HG03571 (cell line): ENCODE measurements at regions not wholly inside any gene's neighbourhood (a gene's known extent, or its start where the extent isn't known, plus 50 kb on each side); places are given as distances from the start of the nearest gene placed in this dataset.

Source experiments
- ATAC-seq: cut with Tn5 transposase; IDR thresholded peaks from one replicate; pipeline ENCODE4 v1.9.1; 2021; ENCODE audit not compliant: unreplicated experiment

DNA sequence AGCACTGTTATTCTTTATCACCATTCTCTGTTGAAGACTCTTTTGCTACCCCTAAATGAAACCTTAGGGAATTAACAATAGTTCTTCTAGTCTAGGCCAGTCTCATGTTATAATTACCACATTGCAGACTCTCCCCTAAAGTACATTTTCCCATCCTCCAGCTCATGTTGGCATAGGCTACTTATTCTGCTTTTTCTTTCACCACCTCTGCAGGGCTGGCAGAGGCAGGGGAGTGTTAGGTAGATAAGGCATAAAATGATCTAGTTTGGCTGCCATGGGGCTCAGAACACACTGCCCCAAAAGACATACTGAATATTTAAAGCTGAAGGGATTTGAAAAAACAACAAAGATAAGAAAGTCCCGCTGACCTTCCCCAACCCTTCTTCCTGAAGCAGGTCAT is 82.7 kb upstream of the RFC3 start:
- ATAC-seq: no peak

DNA sequence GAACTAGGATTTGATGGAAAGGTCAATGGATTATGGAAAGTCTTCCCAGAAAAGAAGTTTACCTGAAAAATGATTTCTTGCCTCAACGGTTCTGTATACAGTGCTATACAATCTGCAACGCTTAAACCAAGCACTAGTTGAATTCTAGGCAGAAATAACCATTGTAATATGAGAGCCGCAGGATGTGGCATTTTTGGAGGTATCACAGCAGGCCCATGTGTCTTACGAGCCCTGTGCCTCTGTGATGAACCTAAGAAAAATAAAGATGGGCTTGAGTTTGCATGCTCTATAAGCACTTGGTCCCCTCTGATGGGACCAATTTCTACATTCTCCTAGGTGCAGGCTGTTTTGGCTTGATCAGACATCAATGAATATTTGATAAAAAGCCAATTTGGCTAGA is 78.7 kb upstream of the RFC3 start:
- no peak for ATAC-seq

DNA sequence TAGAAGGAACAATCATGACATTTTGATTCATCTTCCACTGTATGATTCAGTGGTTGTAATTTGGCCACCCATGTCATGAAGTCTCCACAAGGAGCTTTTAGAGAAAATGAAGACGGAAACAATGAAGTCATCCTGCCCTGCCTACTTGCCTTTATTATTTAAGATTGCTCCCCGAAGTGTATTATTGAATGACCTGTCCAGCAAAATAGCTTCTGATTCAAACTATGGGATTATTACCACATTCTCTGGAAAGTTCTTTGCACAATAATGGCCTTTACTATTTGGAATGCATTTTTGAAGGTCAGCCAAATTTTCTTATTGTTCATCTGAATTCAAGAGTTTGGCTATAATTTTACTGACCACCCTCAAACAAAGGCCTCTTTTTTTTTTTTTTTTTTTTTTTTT is 77.8 kb upstream of the RFC3 start:
- no peak for ATAC-seq

DNA sequence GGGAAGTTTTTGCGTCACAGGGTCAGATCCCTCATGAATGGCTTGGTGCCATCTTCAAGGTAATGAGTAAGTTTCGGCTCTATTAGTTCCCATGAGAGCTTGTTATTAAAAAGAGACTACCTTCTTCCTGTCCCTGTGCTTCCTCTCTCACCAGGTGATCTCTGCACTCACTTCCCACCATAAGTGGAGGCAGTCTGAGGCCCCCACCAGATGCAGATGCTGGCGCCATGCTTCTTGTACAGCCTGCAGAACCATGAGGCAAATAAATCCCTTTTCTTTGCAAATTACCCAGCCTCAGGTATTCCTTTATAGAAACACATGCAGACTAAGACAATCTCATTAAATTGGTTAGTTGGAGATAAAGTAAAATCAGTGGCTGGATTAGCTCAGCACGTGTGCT is 75.6 kb upstream of the RFC3 start:
- no peak for ATAC-seq

DNA sequence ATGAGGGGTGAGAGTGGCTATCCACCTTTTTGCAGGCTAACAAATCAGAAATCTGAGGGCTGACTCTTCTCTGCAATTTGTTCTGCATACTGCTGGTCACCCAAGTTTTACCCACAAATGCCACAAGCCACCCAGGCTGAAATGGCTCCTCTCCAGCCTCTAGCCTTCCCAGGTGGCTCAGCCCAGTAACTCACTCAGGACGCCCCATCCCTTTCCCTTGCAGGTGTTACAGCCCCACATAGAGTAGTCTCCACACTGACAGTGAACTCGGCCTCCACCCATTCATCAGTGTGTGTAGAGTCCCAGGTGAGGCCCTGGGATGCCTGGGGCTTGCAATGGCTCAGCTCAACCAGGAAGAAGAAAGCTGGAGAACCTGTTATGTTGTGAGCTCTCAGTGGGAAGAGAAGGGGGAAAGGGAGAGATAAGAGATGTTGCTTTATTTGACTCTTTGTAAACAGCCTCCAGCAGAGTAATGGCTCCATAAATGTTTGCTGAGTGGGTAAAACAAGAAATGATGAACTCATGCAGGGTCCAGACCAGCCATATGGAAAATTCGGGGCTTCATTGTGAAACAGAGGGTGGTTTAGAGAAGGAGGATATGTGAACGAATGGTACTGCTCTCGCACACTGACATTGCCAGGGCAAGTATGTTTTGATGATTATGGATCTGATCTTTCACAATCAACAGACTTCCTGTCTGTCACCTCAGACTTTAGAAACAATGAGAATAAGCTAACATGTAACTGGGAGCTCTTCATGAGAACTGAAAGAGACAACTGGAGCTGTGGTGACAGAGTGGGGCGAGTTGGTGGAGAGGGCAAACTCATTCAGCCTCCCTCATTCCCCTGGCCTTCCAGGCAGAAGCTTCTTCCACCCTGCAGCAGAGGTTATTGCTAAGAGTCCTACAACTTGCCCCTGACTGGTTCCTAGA is 74.2 kb upstream of the RFC3 start:
- peak; percentile 79 for ATAC-seq

DNA sequence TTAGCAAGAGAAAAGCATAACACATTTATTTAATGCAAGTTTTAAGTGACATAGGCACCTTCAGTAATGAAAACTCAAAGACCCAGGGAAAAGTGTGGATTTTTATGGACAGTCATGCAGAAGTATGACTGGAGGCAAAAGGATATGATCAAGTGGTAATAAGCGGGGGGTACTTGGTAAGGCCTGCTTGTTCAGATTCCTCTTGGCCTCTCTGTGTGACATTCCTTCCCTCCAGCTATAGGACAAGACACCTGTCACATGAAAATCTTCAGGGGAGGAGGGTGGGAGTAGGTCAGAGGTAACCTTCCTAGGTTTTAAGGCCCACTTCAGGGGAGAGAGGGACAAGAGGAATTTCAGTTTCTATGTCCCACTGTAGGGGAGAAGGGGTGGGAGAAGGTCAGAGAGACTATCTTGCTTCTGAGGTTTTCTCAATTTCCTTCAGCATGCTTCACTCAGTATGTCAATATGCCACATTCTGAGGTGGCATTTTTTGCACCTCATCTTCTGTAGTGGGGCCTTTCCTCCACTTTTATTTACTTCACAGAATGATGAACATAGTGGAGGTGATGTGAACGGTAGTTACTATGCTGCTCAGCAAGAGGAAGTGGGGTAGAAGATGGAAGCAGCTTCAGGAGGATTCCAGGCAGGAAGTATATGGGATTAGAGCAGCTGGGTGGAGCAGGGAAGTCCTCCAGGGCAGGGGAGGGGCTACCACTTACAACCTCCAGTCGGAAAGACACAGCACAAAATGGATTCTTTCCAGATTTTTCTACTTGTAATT is 73.2 kb upstream of the RFC3 start:
- no peak for ATAC-seq

DNA sequence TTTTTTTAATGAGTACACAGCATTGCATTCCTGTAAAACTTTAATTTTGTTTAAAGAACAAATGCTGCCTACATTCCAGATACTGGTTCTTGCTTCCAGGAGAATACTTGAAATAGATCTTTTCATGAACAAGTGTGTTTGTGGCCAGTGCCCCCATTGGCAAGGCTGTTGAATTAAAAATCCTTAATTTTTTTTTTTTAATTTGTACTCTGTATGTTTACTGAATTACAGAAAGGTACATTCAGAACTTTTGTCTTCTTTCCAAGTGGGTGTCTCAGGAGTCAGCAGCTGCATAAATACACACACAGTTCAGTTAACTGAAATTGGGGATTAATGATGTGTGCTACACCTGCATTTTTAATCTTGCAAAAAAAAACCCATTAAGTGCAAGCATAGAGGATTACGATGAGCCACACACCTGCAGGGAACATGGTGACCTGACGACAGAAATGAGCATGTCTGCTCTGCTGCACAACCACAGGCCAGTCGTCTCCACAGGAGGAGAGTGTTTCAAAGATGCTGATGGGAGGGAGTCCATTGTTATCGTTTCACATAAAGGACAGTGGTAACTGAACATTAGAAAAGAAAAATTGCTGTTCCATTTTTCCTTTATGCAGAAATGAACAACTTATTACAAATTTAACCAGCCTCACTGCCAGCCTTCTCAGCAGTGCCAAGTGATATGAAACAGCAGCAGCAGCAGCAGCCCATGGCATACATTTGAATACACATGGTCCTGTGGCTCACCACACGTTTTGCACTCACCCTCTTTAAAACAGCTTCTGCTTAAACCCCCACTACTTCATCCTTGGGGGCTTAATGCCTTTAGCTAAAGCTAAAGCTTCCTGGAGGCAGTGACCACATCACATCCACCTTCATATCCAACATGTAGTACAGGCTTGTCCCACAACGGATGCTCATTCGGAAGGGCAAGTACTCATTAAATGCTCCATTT is 72.3 kb upstream of the RFC3 start:
- ATAC-seq: peak; percentile 52

DNA sequence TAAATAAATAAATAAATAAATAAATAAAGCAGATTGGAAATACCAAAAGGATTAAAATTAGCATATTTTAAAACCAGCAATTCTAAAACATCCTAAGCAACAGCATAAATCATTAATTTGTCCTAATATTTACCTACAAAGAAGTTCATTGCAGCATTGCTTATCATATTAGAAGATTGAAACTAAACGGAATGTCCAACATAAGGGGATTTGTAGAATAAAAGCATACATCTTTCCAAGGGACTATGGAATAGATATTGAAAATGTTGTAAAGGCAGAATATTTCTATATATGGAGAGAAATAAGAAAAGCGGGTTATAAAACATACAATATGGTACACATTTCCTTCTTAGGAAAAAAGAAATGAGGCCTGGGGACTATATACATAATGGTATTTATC is 71.1 kb upstream of the RFC3 start:
- ATAC-seq: no peak

DNA sequence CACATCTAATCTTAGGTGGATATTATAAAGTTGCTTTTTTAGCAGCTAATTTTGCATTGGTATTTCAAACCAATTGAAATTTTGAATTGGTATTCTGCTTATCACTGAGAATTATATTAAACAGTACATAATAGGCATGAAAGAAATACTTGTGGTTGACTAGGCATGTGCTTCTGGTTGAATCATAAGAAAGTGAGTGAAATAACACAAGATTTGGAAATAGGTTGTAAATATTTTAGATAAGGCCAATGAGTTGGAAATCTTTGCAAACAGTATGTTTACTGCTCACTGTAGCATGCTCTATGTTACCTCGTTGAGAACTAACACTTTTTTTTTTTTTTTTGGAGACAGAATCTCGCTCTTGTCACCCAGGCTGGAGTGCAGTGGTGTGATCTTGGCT is 66.8 kb upstream of the RFC3 start:
- ATAC-seq: no peak

DNA sequence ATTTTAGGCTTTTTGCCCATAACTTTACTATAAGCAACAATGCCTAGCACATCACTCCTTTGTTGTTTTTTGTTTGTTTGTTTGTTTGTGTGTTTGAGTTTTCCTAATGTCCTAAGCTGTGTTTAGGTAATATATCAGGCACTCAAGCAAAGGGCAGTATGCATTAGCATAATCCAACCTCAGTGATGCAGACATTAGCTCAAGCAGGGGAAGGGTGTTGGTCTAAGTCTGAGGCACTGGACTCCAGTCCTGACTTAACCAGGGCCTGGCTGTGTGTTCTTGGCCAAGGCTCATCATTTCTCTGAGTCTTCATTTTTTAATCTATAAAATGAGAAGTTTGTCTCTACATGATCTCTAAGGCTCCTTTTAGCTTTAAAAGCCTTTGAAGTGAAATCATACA is 65.9 kb upstream of the RFC3 start:
- ATAC-seq: no peak

DNA sequence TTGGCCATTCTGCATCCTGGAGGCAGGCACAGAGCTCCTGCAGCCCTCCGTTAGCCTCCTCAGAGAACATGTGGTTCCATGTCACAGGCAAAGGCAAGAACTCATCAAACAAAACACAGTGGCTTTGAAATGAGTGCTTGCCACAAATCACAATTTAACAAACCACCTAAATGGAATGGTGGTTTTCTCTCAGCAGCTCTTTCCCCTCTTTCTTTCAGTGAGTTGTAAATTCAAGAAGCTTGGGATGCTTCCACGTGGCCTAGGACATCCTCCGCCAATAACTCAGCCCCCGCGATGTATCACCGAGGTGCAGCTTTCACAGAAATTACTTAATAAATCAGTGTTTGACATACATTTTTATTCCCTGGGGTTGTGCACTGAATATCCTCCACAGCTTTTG is 65.4 kb upstream of the RFC3 start:
- ATAC-seq: no peak

DNA sequence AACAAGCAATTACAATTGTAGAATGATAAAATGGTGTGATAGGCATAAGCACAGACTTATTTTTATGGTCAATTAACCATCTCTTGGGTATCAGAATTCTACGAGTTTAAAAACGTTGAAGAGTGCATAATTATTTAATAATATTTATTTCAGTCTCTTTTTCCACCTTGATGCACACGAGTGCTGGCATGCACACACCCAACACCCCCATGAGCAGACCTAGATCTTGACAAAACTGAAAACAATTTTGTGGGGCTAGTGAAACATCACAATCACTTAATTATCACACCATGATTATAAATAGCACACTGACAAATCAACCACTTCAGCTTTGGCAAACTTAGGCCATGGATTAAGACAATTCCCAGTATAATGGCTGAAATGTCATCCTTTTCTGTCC is 61.0 kb upstream of the RFC3 start:
- ATAC-seq: no peak

DNA sequence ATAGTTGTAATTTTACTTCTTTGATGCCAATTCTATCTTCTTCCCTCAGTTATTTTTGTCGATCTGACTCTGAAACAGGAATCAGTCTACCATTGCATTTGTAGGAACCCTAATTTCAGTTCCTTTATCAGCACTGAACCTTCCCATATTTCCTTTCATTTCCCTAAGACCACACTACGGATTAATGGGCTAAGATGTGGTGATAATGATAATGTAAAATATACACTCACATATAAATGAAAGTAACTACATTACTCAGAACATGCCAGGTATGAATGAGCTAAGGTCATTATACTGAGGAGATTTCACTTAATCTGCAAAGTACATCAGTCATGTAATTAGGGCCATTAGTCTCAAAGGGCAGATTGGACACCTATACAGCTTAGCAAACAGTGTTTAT is 60.2 kb upstream of the RFC3 start:
- no peak for ATAC-seq

DNA sequence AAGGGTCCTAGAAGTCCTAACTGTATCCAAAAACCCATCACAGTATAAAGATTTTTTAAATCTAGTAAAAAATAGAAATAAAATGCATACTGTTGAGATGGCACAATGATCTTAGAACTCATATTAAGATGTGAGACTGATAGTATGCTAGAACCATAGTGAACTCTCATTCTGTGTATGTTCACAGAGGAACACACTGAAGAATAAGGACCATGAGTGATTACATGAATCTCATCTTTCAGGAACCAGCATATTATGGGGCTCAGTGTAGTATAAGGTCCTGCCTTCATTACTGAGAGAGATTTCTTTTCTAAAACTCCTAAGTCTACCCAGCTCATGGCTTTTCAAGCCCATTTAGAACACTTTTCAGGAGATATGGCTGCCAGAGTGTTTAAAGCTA is 59.8 kb upstream of the RFC3 start:
- ATAC-seq: no peak

DNA sequence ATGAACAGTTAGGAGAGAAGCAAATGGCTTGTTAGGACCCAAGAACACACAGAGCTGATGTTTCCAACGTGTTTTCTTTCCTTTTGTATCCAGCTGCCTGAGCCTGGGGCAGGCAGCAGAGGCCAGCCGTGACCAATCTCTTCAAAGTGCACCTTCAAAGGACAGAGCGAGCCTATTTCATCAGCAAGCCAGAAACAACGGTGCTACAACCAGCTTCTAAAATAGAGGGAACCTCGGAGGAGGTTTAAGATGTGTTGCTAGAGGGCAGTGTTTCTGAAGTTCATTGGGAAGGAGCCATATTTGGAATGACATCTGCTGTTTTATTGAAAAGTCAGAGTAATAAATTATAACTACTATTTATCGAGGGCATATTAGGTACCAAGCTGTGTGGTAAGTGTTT is 56.2 kb upstream of the RFC3 start:
- ATAC-seq: no peak

DNA sequence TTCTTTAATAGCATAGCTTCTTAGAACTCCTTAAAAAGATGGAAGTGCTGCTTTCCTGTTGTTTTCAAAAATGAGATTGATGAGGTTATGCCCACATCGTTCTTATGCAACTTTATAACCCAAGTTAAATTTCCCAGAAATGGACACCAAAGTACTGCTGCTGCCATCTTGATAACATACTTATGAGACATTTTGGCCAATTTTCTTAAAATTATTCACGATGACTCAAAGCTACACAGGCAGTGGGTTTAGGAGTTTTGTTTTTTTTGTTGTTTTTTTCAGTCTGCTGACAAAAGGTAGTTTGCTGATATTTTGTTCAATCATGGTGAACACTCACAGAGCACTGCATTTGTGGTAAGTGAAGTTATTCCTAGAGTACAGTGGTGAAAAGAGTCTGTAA is 54.9 kb upstream of the RFC3 start:
- no peak for ATAC-seq

DNA sequence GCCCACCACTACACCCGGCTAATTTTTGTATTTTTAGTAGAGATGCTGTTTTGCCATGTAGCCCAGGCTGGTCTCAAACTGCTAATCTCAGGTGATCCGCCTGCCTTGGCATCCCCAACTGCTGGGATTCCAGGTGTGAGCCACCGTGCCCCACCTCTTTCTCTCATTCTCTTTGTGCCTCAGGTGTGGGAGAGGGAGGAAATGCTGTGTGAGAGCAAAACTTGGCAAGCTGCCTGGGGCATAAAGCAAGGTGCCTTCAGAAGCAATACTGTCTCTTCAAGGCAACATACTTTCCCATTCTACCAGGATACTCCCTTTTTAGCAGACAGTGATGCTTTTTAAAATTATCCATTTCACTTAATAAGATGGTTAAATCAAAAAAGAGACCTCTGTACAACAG is 53.2 kb upstream of the RFC3 start:
- no peak for ATAC-seq

DNA sequence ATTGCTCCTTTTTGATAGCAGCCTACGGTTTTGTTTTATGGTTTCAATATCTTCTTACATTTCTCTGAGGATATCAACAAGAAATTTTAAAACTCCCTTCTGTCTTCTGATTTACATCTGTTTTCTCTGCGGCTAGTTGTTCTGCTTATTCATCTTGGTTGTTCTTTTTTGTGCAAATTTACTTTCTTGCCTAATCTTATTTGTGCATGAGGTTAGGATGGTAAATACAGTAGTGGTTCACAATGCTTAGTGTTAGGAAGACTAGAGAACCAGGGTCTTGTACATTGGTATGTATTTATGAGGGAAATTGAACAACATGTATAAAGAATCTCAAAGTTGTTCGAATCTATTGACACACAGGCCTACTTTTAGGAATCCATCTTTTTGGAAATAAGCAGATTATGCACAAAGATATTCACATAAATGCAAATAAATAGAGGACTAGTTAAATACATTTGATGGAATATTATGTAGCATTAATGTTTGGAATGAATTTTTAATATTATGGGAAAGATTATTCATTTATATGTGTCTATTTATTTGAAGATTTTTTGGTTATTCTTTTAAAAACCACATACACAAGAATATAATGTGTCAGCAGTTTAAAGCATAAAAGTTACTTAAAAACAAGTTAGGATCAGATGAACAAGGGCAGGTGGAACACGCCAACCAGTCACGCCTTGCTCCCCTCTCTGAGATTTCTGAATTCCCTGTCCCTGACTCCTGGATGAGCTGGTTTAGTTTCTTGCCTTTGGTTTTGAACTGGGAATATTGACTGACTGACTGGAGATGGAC is 51.4 kb upstream of the RFC3 start:
- ATAC-seq: no peak

DNA sequence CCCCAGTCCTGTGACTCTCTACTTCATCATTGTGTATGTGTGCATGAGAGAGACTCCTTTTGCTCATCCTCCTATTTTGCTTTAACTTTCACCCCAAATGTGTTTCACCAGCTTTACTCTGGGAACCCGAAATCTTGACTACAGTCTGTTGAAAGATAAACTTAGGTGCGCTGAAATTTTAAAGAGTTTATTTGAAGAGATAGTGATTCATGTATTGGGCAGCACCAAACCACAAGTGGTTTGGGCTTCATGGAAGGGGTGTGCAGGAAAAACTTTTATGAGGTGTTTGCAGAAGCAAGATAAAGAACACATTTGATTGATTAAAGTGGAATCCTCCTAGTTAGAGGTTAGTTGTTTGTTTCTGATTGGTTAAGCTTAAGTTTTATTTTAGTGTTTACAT is 50.8 kb upstream of the RFC3 start:
- ATAC-seq: no peak
